HEK293T (cell line): ENCODE measurements at regions not wholly inside any gene's neighbourhood (a gene's known extent, or its start where the extent isn't known, plus 50 kb on each side); places are given as distances from the start of the nearest gene placed in this dataset.

ENCODE experiments used
- CTCF ChIA-PET: fragments of 350-600 bp; formaldehyde crosslinking; extraction: SDS; loops from one replicate; lab custom pipeline; 2021; ENCODE audit warnings: antibody characterized with exemption, inconsistent platforms; lab: Yijun Ruan, JAX
- POLR2A ChIA-PET: fragments of 350-600 bp; formaldehyde crosslinking; extraction: SDS; loops from one replicate; lab custom pipeline; 2020; ENCODE audit warnings: antibody characterized with exemption, inconsistent platforms; lab: Yijun Ruan, JAX
- DNase-seq: peaks from one replicate; pipeline ENCODE4 v3.0.0; 2012; ENCODE audit warnings: mixed read lengths; ENCODE audit errors: extremely low spot score
- ARNT ChIP-seq: fragments of 450-650 bp; IDR thresholded peaks from 2 replicates; pipeline ENCODE4 v1.6.1; 2017; ENCODE audit warnings: mild to moderate bottlenecking
- BHLHE40 ChIP-seq: fragments of 450-650 bp; IDR thresholded peaks from 2 replicates; pipeline ENCODE4 v1.6.1; 2016; ENCODE audit warnings: mild to moderate bottlenecking, moderate library complexity, borderline replicate concordance
- CTBP1 ChIP-seq: fragments of 450-650 bp; IDR thresholded peaks from 2 replicates; pipeline ENCODE4 v1.6.1; 2016; ENCODE audit warnings: borderline replicate concordance
- ELF4 ChIP-seq: fragments of 450-650 bp; IDR thresholded peaks from 2 replicates; pipeline ENCODE4 v1.6.1; 2017; ENCODE audit warnings: antibody characterized with exemption
- FOXA1 ChIP-seq: fragments of 450-650 bp; IDR thresholded peaks from 2 replicates; pipeline ENCODE4 v1.6.1; 2016; ENCODE audit warnings: mild to moderate bottlenecking
- FOXK2 ChIP-seq: fragments of 450-650 bp; IDR thresholded peaks from 2 replicates; pipeline ENCODE4 v1.6.1; 2016; ENCODE audit warnings: mild to moderate bottlenecking
- FOXM1 ChIP-seq: fragments of 450-650 bp; IDR thresholded peaks from 2 replicates; pipeline ENCODE4 v1.6.1; 2017; ENCODE audit warnings: mild to moderate bottlenecking, borderline replicate concordance
- HDGF ChIP-seq: fragments of 450-650 bp; IDR thresholded peaks from 2 replicates; pipeline ENCODE4 v1.6.1; 2017; ENCODE audit warnings: antibody characterized with exemption, borderline replicate concordance
- L3MBTL2 ChIP-seq: fragments of 450-650 bp; conservative IDR thresholded peaks from 2 replicates; pipeline ENCODE4 v1.6.1; 2016; ENCODE audit warnings: mild to moderate bottlenecking
- LEF1 ChIP-seq: fragments of 450-650 bp; IDR thresholded peaks from 2 replicates; pipeline ENCODE4 v1.6.1; 2017; ENCODE audit warnings: mild to moderate bottlenecking, borderline replicate concordance
- NFRKB ChIP-seq: fragments of 450-650 bp; IDR thresholded peaks from 2 replicates; pipeline ENCODE4 v1.6.1; 2016; ENCODE audit warnings: mild to moderate bottlenecking, moderate library complexity
- SP1 ChIP-seq: fragments of 450-650 bp; IDR thresholded peaks from 2 replicates; pipeline ENCODE4 v1.6.1; 2017
- SUZ12 ChIP-seq: fragments of 450-650 bp; IDR thresholded peaks from 2 replicates; pipeline ENCODE4 v1.6.1; 2016; ENCODE audit warnings: mild to moderate bottlenecking
- TARDBP ChIP-seq: fragments of 450-650 bp; IDR thresholded peaks from 2 replicates; pipeline ENCODE4 v1.6.1; 2016
- ZNF384 ChIP-seq: fragments of 450-650 bp; IDR thresholded peaks from 2 replicates; pipeline ENCODE4 v1.6.1; 2016
- TF ChIP-seq, protein P1 (sequence below): fragments of 450-650 bp; IDR thresholded peaks from 2 replicates; pipeline ENCODE4 v1.6.1; 2016

DNA sequence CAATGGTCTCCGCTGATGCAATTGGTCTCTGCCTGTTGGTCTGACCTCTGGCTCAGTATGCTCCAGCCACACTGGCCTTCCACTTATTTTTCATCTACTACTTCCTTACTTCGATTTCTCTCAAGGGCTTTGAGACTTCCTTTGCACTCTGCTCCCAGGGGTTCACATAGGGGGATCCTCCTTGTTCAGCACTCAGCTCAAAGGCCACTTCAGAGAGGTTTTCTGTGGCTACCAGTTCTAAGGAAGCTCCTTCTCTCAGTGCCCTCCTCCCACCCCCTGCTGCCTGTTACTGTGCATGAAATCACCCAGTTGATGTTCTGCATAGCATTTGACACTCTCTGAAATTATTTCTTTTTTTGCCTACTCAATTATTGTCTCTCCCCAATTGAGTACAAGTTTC lies 476.4 kb downstream of the HS3ST3B1 start:
- ChIA-PET CTCF (no interaction called here), POLR2A (no interaction called here)
- TF ChIP-seq CTBP1 = no peak
- TF ChIP-seq SUZ12 = no peak
- TF ChIP-seq ELF4 = no peak
- no peak for TF ChIP-seq LEF1
- no peak for TF ChIP-seq FOXK2
- no peak for DNase-seq

DNA sequence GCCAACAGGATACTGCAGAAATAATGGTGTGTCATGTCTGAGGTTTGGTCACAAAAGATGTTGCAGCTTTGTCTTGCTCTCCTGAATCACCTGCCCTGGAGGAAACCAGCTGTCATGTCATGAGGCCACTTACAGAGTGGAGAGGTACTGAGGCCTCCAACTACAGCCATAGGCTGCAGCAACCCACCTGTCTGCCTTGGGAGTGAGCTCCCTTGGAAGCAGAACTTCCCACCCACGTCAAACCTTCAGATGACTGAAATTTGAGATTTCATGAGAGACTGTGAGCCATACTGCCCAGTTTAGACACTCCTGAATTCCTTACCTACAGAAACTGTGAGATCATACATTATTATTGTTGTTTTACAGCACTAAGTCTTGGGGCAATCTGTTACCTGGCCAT lies 475.9 kb downstream of the HS3ST3B1 start:
- ChIA-PET POLR2A (no interaction called here), CTCF (interaction anchor here (0.6 kb wide), 1 partner anchor 10 kb away, joined by 3 read pairs; no protein-coding TSS in a partner anchor)
- TF ChIP-seq CTBP1 = no peak
- TF ChIP-seq FOXA1 = no peak
- no peak for TF ChIP-seq FOXM1
- TF ChIP-seq SP1 = no peak
- TF ChIP-seq FOXK2 = no peak
- no peak for TF ChIP-seq BHLHE40
- no peak for TF ChIP-seq TARDBP
- TF ChIP-seq NFRKB = no peak
- DNase-seq = no peak

DNA sequence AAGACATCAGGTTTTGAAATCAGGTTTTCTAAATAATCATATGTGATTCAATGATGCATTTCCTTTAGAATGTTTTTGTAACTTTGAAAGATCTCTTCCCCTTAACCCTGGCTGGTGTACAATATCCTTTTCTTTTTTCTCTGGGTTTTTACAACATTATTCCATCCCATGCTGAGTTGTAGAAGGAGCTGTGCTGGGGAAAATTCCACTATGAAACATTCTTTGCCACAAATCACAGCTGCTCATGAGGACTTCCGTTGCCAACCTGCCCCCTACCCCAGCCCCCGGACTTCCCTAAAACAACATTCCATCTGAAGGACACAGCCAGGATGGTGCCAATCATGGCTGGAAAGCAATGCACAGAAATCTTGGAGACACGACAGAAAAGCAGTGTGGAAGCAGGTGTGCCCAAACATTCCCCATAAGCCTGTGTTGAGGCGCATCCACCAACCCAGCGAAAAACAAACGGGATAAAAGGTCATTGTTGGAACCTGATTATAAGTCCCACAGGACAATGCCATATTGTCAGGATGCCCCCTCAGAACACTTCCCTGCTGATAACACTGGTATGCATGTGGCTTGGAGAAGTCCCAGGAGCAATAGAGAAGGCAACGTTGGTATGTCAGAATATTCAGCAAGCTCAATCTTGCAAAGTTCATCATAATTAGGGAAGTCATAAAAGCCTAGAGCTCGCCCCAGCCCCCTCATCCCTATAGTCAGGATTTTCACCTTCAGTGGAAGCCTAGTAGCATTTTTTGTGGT lies 475.0 kb downstream of the HS3ST3B1 start:
- no peak for DNase-seq
- TF ChIP-seq CTBP1 = no peak
- TF ChIP-seq HDGF = no peak
- no peak for TF ChIP-seq FOXM1
- TF ChIP-seq SUZ12 = no peak
- TF ChIP-seq ZNF384 = no peak
- TF ChIP-seq TARDBP = no peak
- TF ChIP-seq, protein P1, sequence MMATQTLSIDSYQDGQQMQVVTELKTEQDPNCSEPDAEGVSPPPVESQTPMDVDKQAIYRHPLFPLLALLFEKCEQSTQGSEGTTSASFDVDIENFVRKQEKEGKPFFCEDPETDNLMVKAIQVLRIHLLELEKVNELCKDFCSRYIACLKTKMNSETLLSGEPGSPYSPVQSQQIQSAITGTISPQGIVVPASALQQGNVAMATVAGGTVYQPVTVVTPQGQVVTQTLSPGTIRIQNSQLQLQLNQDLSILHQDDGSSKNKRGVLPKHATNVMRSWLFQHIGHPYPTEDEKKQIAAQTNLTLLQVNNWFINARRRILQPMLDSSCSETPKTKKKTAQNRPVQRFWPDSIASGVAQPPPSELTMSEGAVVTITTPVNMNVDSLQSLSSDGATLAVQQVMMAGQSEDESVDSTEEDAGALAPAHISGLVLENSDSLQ = no peak
- ChIA-PET POLR2A (no interaction called here), CTCF (no interaction called here)

DNA sequence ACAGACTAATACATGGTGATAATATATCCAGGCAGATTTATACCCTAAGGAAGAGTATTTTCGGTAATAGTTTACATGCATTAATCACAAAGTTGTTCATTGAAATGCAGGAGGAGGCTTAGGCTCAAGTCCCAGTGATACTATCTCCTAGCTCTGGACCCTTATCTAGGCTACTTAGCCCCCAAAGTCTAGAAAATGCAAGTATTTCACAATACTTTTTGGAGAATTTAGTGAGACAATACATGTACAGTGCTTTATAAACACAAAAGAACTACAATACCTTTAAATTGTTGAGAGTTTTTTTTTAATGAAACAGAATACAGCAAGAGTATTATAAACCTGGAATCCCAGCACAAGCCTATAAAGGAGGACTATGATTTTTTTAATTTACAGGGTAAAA lies 473.9 kb downstream of the HS3ST3B1 start:
- ChIA-PET CTCF (no interaction called here), POLR2A (no interaction called here)
- TF ChIP-seq CTBP1 = no peak
- TF ChIP-seq NFRKB = no peak
- TF ChIP-seq BHLHE40 = no peak
- no peak for TF ChIP-seq FOXA1
- no peak for TF ChIP-seq LEF1
- no peak for TF ChIP-seq ELF4
- no peak for TF ChIP-seq TARDBP
- no peak for DNase-seq

DNA sequence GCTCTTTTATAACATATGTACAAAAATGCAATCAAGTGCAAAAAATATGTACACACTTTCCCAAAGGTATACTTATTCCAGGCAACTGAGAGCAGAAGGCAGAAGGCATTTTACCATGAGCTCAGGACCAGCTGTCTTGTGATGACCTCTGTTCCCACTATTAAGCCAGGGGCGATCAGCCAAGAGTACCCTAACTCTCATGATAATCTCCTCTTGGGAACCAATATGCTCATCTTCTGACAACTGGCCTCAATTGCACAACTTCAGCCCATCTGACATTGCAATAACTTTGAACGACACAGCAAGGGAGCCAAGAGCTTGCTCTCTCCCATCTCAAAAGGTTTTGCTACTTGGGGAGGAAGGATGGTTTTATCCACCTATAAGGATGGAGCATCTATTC lies 471.9 kb downstream of the HS3ST3B1 start:
- ChIA-PET CTCF (no interaction called here), POLR2A (no interaction called here)
- no peak for DNase-seq
- no peak for TF ChIP-seq CTBP1
- no peak for TF ChIP-seq L3MBTL2
- TF ChIP-seq ARNT = no peak
- TF ChIP-seq HDGF = no peak
- no peak for TF ChIP-seq NFRKB
- TF ChIP-seq TARDBP = no peak
- TF ChIP-seq, protein P1 = no peak
- no peak for TF ChIP-seq SP1
- TF ChIP-seq LEF1 = no peak
- TF ChIP-seq ZNF384 = no peak
- no peak for TF ChIP-seq FOXK2
- TF ChIP-seq FOXM1 = no peak
- no peak for TF ChIP-seq BHLHE40
- no peak for TF ChIP-seq ELF4
- TF ChIP-seq FOXA1 = no peak
- no peak for TF ChIP-seq SUZ12

DNA sequence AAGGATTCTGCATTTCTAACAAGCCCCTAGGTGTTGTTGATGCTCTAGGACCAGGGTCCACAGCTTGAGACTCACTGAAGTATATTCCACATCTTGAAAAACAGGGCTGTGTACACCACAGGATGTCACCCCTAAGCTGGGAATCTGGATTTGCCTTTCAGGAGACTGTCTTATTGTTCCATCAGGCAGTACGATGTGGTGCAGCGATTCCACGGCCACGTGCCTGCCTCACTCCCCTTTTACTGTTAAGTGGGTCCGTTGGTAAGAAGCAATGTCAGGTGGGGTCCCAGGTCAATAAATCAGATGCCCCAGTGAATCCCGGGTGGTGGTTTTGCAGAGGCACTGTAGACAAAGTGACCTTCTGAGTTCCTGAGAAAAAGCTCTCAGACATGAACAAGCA lies 470.7 kb downstream of the HS3ST3B1 start:
- TF ChIP-seq ARNT = no peak
- no peak for TF ChIP-seq FOXM1
- no peak for TF ChIP-seq FOXA1
- TF ChIP-seq NFRKB = no peak
- TF ChIP-seq, protein P1 = no peak
- no peak for TF ChIP-seq BHLHE40
- no peak for TF ChIP-seq HDGF
- TF ChIP-seq SP1 = no peak
- TF ChIP-seq FOXK2 = no peak
- no peak for TF ChIP-seq CTBP1
- CTCF ChIA-PET = no interaction called here
- no peak for DNase-seq
- POLR2A ChIA-PET = no interaction called here

DNA sequence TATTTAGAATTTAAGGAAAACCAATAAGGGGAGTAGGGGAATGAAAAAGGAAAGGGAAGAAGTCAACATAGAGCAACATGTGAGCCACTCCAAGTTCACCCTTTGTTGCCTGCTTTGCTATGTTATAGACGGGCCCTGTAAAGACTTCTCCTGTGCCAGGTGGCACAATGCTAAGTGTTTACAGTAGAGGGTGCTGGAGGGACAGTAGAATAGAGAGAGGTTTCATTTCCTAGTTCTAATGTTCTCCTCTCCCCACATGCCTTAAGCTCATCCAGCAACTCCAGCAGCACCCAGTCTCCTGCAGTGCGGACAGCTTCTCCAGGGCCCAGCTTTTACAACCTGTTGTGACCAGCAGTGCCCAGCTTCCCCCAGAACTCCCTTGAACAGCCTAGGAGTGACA lies 468.0 kb downstream of the HS3ST3B1 start:
- POLR2A ChIA-PET = no interaction called here
- TF ChIP-seq NFRKB (no peak), LEF1 (no peak), TARDBP (no peak), L3MBTL2 (no peak), ZNF384 (no peak), ARNT (no peak), FOXK2 (no peak), CTBP1 (no peak), BHLHE40 (no peak), FOXM1 (no peak), SUZ12 (no peak), HDGF (no peak), ELF4 (no peak), SP1 (no peak), FOXA1 (no peak)
- TF ChIP-seq, protein P1 = no peak
- no peak for DNase-seq
- CTCF ChIA-PET = no interaction called here
